NT2/D1 (cell line): ENCODE measurements at regions not wholly inside any gene's neighbourhood (a gene's known extent, or its start where the extent isn't known, plus 50 kb on each side); places are given as distances from the start of the nearest gene placed in this dataset.

Source experiments
- SUZ12 ChIP-seq: IDR thresholded peaks from 2 replicates; pipeline ENCODE4 v1.6.1; 2011; ENCODE audit not compliant: insufficient read length, insufficient read depth; ENCODE audit errors: extremely low read depth
- YY1 ChIP-seq: IDR thresholded peaks from 2 replicates; pipeline ENCODE4 v1.6.1; 2011; ENCODE audit not compliant: insufficient read length, insufficient read depth
- ZNF274 ChIP-seq: IDR thresholded peaks from 2 replicates; pipeline ENCODE4 v1.6.1; 2011; ENCODE audit warnings: mild to moderate bottlenecking, low read depth, low read length

GRCh38 chr10:56871160-56871668, 510.2 kb upstream of the ZWINT start:
- TF ChIP-seq YY1: no peak
- TF ChIP-seq SUZ12: no peak
- no peak for TF ChIP-seq ZNF274
